Lower leg skin (tissue), 3 donors: ENCODE measurements at regions not wholly inside any gene's neighbourhood (a gene's known extent, or its start where the extent isn't known, plus 50 kb on each side); places are given as distances from the start of the nearest gene placed in this dataset.
"Not testable (repeated sequence)": the region's sequence is repeated elsewhere in the genome, so short reads cannot be mapped to it uniquely, and the experiment has no call there.

ENCODE experiments used
- CTCF ChIP-seq, 3 donors: fragments of 450-650 bp; IDR thresholded peaks; one replicate each; pipeline ENCODE4 v1.5.1; 2016; ENCODE audit warnings: antibody characterized with exemption in 3 of 3, mild to moderate bottlenecking in 3 of 3, moderate library complexity in 2 of 3
- POLR2A ChIP-seq, 2 donors: fragments of 450-650 bp; IDR thresholded peaks; one replicate each; pipeline ENCODE4 v1.6.1; 2016 to 2017; ENCODE audit warnings: antibody characterized with exemption in 2 of 2, mild to moderate bottlenecking in 1 of 2, moderate library complexity in 1 of 2

- not testable (repeated sequence) for TF ChIP-seq CTCF, POLR2A (IDR thresholded peaks at IDR 0.05)
These were observed 76.5 kb upstream of the TCF21 start for GRCh38 chr6:133812446-133812845.
